Ishikawa (cell line): ENCODE measurements at regions not wholly inside any gene's neighbourhood (a gene's known extent, or its start where the extent isn't known, plus 50 kb on each side); places are given as distances from the start of the nearest gene placed in this dataset.

Experiments used
- CEBPB ChIP-seq: IDR thresholded peaks from 2 replicates; pipeline ENCODE4 v1.6.1; 2012
- CREB1 ChIP-seq: IDR thresholded peaks from 2 replicates; pipeline ENCODE4 v1.6.1; 2012; ENCODE audit warnings: low read depth
- EGR1 ChIP-seq: IDR thresholded peaks from 2 replicates; pipeline ENCODE4 v1.6.1; 2012
- EP300 ChIP-seq: IDR thresholded peaks from 2 replicates; pipeline ENCODE4 v1.6.1; 2012; ENCODE audit warnings: borderline replicate concordance
- FOXM1 ChIP-seq: IDR thresholded peaks from 2 replicates; pipeline ENCODE4 v1.6.1; 2012; ENCODE audit warnings: low read depth, borderline replicate concordance
- NFIC ChIP-seq: IDR thresholded peaks from 2 replicates; pipeline ENCODE4 v1.6.1; 2012
- RAD21 ChIP-seq: IDR thresholded peaks from 2 replicates; pipeline ENCODE4 v1.6.1; 2012; ENCODE audit warnings: low read depth
- TAF1 ChIP-seq: IDR thresholded peaks from 2 replicates; pipeline ENCODE4 v1.6.1; 2012; ENCODE audit warnings: low read depth, mild to moderate bottlenecking
- TCF12 ChIP-seq: IDR thresholded peaks from 2 replicates; pipeline ENCODE4 v1.6.1; 2012; ENCODE audit warnings: low read depth
- TEAD4 ChIP-seq: IDR thresholded peaks from 2 replicates; pipeline ENCODE4 v1.6.1; 2012
- YY1 ChIP-seq: IDR thresholded peaks from 2 replicates; pipeline ENCODE4 v1.6.1; 2012; ENCODE audit warnings: low read depth
- ZBTB7A ChIP-seq: IDR thresholded peaks from 2 replicates; pipeline ENCODE4 v1.6.1; 2012; ENCODE audit warnings: low read depth
- TF ChIP-seq, protein P1 (sequence below): IDR thresholded peaks from 2 replicates; pipeline ENCODE4 v1.6.1; 2012
- TF ChIP-seq, protein P2 (sequence below): IDR thresholded peaks from 2 replicates; pipeline ENCODE4 v1.6.1; 2012; ENCODE audit warnings: low read depth, mild to moderate bottlenecking
- TF ChIP-seq, protein P3 (sequence below): IDR thresholded peaks from 2 replicates; pipeline ENCODE4 v1.6.1; 2012

DNA sequence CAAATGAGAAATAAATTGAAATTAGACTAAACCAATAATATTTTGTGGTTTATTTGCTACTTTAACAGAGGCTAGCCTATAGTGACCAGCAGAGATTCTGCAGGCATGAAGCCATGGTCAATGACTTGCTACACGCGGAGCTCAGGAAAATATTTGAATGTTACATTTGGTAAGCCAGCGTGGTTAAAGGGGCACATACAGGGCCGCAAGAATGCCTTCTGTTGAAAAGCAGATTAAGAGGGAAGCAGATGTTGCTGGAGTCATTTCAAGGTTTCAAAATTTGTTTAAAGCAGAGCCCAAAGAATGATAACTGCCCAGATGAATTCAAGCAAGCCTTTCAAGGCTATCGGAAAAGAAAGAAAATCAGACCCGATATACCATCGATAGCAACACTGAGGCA is 294.3 kb upstream of the MAN1A1 start:
- TF ChIP-seq, protein P1, sequence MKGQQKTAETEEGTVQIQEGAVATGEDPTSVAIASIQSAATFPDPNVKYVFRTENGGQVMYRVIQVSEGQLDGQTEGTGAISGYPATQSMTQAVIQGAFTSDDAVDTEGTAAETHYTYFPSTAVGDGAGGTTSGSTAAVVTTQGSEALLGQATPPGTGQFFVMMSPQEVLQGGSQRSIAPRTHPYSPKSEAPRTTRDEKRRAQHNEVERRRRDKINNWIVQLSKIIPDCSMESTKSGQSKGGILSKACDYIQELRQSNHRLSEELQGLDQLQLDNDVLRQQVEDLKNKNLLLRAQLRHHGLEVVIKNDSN = no peak
- TF ChIP-seq ZBTB7A (no peak), RAD21 (no peak), TCF12 (no peak), EP300 (no peak)

DNA sequence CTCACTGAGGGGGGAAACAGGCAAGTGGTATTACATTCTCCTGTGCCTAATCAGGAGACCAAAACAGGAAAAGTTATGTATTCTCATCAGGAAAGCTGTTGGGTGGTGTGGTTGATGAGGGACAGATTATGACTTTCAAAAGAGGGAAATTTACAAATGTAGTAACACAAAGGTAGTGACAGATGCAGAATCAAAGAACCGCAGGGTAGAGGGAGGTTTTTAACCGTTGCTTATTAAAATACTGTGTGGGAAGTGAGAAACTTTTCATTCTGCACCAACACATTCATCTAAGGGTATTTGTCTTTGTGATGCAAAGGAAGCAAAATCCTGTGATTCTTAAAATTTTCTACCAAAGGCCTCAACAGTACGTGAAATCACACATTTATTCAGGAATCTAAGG is 288.2 kb upstream of the MAN1A1 start:
- TF ChIP-seq EP300 (no peak), EGR1 (no peak), TEAD4 (no peak), TCF12 (no peak), ZBTB7A (no peak), YY1 (no peak), FOXM1 (no peak), CREB1 (no peak), RAD21 (no peak), CEBPB (no peak), TAF1 (no peak)
- TF ChIP-seq, protein P2, sequence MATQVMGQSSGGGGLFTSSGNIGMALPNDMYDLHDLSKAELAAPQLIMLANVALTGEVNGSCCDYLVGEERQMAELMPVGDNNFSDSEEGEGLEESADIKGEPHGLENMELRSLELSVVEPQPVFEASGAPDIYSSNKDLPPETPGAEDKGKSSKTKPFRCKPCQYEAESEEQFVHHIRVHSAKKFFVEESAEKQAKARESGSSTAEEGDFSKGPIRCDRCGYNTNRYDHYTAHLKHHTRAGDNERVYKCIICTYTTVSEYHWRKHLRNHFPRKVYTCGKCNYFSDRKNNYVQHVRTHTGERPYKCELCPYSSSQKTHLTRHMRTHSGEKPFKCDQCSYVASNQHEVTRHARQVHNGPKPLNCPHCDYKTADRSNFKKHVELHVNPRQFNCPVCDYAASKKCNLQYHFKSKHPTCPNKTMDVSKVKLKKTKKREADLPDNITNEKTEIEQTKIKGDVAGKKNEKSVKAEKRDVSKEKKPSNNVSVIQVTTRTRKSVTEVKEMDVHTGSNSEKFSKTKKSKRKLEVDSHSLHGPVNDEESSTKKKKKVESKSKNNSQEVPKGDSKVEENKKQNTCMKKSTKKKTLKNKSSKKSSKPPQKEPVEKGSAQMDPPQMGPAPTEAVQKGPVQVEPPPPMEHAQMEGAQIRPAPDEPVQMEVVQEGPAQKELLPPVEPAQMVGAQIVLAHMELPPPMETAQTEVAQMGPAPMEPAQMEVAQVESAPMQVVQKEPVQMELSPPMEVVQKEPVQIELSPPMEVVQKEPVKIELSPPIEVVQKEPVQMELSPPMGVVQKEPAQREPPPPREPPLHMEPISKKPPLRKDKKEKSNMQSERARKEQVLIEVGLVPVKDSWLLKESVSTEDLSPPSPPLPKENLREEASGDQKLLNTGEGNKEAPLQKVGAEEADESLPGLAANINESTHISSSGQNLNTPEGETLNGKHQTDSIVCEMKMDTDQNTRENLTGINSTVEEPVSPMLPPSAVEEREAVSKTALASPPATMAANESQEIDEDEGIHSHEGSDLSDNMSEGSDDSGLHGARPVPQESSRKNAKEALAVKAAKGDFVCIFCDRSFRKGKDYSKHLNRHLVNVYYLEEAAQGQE = no peak
- TF ChIP-seq, protein P1 = no peak
- TF ChIP-seq, protein P3, sequence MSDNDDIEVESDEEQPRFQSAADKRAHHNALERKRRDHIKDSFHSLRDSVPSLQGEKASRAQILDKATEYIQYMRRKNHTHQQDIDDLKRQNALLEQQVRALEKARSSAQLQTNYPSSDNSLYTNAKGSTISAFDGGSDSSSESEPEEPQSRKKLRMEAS = no peak

DNA sequence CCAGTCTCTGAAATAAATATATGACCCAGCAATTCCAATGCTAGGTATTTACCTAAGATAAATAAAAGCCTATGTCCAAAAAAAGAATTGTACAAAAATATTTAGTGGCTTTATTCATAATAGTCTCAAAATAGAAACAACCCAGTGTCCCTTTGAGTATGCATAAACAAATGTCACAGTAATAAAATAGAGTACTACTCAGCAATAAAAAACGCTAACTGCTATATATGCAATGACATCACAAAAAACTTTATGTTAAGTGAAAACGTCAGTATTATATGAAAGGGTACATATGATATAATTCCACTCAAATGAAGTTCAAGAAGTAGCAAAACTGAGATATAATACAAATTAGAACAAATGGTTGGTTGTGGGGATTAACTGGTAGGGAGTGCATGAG is 286.5 kb upstream of the MAN1A1 start:
- TF ChIP-seq NFIC (no peak), RAD21 (no peak)

DNA sequence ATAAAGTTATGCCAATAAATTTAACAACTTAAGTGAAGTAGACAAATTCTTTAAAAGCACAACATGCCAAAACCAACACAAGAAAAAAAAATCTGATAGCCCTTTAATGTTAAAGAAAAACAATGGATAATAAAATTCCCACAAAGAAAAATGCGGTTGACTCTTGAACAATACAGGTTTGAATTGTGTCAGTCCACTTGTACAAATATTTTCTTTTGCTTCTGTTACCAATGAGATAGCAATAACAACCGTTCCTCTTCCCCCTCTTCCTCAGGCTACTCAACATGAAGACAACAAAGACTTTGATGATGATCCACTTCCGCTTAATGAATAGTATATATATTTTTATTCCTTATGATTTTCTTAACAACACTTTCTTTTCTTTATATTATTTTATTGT is 283.9 kb upstream of the MAN1A1 start:
- TF ChIP-seq EP300 (no peak), TCF12 (no peak), EGR1 (no peak), RAD21 (no peak), TEAD4 (no peak), CREB1 (no peak)
- TF ChIP-seq, protein P1 = no peak
- TF ChIP-seq, protein P2 = no peak

DNA sequence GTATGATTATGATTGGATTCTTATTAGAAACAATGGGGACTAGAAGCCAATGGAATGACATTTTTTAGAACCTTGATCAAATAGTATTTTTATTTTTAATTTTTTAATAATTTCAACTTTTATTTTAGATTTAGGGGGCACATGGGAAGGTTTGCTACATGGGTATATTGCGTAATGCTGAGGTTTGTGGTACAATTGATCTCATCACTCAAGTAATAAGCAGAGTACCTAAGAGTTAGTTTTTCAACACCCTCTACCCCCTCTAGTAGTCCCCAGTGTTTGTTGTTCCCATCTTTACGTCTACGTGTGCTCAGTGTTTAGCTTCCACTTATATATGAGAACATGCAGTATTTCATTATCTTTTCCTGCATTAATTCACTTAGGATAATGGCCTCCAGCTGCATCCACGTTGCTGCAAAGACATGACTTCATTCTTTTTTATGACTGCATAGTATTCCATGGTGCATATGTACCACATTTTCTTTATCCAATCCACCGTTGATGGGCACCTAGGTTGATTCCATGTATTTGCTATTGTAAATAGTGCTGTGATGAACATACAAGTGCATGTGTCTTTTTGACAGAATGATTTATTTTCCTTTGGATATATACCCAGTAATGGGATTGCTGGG is 281.1 kb upstream of the MAN1A1 start:
- TF ChIP-seq TEAD4 = no peak
- no peak for TF ChIP-seq RAD21
- TF ChIP-seq YY1 = no peak

DNA sequence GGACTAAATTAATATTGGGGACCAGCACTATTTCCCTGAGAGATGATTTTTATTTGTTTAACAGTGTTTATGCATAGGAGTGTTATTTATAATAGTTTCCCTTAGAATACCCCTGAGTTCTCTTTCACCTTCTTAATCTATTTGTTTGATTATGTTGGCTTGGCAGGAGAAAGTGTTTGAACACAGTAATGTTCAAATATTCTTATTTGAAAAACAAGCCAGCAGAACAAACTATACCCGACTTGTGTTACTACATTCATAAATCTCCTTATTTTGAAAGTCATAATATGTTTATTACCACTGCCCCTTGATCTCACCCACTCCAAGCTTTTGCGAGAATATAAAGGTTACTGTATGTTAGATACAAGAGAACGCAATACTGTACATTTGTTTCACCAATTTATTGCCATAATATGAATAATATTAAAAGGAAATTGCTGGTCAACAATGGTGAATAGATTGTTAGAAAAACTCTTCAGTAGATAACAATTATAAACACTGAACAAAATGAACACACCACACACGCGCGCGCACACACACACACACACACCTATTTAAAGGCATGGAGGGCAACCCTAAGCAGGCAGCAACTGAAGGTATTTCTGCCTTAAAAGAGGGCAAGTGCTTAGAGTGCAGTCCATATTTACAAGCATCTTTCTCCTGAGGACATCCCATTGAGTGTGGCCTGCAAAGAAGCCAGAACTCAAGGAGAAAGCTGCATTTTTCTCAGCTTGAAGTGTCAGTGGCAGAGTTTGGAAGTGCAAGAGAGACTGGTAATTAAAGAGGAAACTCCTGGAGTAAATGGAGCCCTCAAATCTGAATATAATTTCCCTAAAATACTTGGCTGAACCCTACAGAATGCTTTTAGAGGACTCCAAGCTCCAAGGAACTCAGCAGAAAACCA is 279.4 kb upstream of the MAN1A1 start:
- TF ChIP-seq, protein P1 = no peak
- TF ChIP-seq, protein P2 = no peak
- TF ChIP-seq EGR1 = no peak
